DMS79 treated with DMSO at 0.1 percent for 48 hours (cell line): ENCODE measurements at regions not wholly inside any gene's neighbourhood (a gene's known extent, or its start where the extent isn't known, plus 50 kb on each side); places are given as distances from the start of the nearest gene placed in this dataset.
A peak's percentile ranks its signal among the peaks of the same experiment; 100 is the strongest.
"Not testable (repeated sequence)": the region's sequence is repeated elsewhere in the genome, so short reads cannot be mapped to it uniquely, and the experiment has no call there.

Experiments
- DNase-seq: peaks from one replicate; lab custom pipeline; 2025; lab: John Stamatoyannopoulos, UW

DNA sequence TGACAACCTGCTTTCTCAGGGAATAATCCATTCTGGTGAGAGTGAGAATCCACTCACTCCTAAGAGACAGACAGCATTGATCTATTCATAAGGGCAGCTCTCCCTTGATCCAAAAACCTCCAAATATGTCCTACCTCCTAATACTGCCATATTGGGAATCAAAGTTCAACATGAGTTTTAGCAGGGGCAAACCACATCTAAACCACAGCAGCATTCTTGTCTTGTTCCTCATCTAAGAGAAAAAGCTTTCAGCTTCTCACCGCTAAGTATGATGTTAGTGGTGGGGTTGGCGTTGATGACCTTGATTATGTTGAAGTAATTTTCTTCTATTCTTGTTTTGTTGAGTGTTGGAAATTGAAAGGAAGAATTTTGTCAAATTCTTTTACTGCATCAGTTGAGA, 69.6 kb downstream of the SERTM2 start:
- no peak for DNase-seq

DNA sequence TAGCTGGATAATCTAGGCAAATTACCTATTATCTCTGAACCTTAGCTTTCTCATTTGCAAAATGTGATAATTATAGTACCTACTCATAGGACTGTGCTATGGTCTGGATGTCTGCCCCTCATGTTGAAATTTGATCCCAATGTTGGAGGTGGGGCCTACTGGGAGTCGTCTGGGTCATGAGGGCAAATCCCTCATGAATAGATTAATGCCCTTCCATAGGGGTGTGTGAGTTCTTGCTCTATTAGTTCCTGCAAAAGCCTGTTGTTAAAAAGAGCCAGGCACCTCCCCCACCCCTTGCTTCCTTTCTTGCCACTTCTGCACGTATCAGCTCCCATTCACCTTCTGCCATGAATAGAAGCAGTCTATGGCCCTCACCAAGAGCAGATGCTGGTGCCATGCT, 73.9 kb downstream of the SERTM2 start:
- DNase-seq: no peak

DNA sequence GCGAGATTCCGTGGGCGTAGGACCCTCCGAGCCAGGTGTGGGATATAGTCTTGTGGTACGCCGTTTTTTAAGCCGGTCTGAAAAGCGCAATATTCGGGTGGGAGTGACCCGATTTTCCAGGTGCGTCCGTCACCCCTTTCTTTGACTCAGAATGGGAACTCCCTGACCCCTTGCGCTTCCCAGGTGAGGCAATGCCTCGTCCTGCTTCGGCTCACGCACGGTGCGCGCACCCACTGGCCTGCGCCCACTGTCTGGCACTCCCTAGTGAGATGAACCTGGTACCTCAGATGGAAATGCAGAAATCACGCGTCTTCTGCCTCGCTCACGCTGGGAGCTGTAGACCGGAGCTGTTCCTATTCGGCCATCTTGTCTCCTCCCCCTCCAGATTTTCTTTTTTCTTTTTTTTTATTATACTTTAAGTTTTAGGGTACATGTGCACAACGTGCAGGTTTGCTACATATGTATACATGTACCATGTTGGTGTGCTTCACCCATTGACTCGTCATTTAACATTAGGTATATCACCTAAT, 83.0 kb downstream of the SERTM2 start:
- not testable (repeated sequence) for DNase-seq

DNA sequence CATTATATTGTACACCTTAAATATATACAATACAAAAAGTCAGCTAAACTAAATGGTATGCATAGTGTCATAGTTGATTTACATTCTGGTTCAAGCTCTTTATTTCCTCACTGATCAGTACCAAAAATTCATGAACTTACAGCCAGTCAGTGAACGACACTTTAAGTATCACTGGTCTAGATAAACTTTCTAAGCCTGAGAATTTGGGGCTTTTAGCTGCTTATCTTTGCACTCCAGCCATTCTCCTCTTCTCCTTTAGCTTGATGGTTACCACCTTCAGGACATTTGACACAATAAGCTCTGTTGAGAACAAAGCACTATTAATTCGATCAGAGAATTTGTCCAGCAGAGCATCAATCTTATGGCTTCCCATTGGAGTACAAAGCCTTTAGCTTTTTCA, 83.0 kb upstream of the ALG13 start:
- DNase-seq: no peak

DNA sequence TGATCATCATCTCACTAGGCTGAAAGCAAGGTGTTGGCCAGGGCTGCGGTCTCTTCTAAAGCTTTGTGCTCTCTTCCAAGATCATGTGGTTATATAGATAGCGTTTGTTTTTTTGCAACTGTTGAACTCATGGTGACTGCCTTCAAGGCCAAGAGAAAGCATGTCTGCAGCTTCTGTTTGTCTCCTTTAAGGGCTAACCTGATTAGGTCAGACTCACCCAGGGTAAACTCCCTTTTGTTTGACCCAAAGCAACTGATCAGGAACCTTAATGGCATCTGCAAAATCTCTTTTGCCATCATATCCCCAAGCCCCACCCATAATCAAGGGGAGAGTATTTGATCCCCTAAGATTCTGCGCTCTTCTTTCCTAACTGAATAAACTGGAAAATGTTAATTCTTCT, 72.2 kb upstream of the ALG13 start:
- peak; percentile 14 for DNase-seq

DNA sequence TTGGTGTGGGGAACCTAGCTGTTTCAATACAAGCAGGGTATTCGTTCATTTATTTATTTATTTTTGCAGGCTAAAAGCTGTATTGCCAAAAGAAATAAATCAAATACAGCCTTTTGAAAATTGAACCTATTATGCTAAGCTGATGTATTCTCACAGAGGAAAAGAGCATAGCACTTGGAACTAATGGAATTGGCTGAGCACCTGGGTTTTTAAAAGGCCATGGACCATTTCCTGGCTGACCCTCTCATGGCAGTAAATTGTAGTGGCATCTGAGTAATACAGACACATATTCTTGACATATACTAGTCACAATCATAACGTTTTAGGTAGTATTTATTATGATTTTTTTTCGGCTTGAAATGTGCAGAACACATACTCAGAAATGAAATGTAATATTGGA, 71.8 kb upstream of the ALG13 start:
- DNase-seq: peak; percentile 80

DNA sequence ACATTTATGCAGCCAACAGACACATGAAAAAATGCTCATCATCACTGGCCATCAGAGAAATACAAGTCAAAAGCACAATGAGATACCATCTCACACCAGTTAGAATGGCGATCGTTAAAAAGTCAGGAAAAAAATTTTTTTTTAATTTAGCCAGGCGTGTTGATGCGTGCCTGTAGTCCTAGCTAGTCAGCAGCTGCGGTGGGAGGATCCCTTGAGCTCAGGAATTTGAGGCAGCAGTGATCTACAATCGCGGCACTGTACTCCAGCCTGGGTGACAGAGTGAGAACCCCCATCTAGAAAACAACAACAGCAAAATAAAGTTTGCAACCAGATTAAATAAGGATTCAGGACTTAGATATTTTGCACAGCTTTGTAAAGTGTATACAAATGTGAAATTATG, 65.7 kb upstream of the ALG13 start:
- no peak for DNase-seq

DNA sequence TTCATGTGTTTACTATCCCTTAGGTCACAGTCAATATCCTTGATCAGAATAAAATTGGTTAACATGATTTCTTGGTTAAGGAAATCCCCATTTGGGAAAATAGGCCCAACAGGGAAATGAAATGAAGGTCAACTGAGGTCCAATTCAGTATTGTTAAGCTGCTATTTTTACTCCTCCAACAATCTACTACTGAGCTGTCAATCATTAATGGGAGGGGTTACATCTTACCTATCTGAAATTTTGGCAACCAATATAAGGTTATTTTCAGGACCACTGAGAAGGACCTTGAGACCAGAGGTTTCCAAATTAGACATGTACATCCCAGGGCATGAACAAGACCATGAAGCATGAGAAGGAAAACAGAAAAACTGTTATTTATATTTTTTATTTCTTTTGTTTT, 64.2 kb upstream of the ALG13 start:
- no peak for DNase-seq

DNA sequence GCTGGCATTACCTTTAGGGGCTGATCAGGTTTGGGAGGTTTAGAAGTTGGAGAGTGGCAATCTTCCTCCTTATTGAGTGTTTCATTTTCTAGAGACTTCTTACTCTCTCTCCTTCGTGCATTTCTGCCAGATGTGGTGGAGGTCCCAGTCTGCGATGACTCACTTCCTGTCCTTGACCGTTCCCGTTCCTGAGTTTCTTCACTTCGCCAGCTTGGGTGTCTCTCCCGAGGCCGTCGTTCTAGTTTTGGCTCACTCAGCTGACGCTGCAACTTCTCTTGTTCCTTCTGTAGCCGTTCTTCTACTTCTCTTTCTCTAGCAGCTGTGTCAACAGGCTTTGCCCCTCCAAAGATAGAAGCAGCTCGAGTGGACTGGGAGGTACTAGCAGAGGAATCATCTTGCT, 60.9 kb upstream of the ALG13 start:
- DNase-seq: not testable (repeated sequence)

DNA sequence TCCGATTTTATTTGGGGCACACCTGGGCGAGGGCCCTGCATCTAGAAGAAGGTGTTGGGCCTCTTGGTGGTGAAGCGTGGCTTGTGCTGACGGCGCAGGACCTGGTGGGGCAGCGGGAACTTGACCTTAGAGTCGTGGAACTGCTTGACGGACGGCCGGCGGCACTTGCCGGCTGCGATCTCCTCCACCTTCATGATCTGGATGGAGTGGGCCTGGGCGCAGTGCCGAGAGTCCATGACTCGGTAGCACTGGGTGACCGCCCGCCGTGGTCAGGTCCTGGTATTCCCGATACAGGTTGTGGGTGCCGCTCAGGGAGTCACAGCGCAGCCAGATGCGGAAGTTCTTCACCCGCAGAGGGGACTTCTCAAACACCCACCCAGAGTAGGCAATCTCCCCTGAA, 56.8 kb upstream of the ALG13 start:
- no peak for DNase-seq

DNA sequence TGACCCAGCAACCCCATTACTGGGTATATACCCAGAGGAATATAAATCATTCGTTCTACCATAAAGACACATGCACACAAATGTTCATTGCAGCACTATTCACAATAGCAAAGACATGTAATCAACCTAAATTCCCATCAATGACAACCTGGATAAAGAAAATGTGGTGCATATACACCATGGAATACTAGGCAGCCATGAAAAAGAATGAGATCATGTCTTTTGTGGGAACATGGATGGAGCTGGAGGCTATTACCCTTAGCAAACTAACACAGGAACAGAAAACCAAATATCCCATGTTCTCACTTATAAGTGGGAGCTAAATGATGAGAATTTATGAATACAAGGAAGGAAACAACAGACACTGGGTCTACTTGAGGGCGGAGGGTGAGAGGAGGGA, 53.7 kb upstream of the ALG13 start:
- not testable (repeated sequence) for DNase-seq
